DMS153 (cell line): ENCODE measurements at regions not wholly inside any gene's neighbourhood (a gene's known extent, or its start where the extent isn't known, plus 50 kb on each side); places are given as distances from the start of the nearest gene placed in this dataset.
"Not testable (repeated sequence)": the region's sequence is repeated elsewhere in the genome, so short reads cannot be mapped to it uniquely, and the experiment has no call there.

Experiments used
- DNase-seq: peaks from one replicate; lab custom pipeline; 2025; lab: John Stamatoyannopoulos, UW

GRCh38 chr4:131749224-131749623, 1399.9 kb upstream of the PCDH10 start:
- DNase-seq = not testable (repeated sequence)

GRCh38 chr4:131750006-131750405, 1399.1 kb upstream of the PCDH10 start:
- DNase-seq = not testable (repeated sequence)

- DNase-seq = not testable (repeated sequence)
Measured at GRCh38 chr4:131750469-131750868, 1398.6 kb upstream of the PCDH10 start.

GRCh38 chr4:131762234-131762633, 1386.9 kb upstream of the PCDH10 start:
- not testable (repeated sequence) for DNase-seq

- DNase-seq = no peak
Measured at GRCh38 chr4:131764730-131765129, 1384.4 kb upstream of the PCDH10 start.

- DNase-seq = not testable (repeated sequence)
Measured at GRCh38 chr4:131774382-131774781, 1374.7 kb upstream of the PCDH10 start.

- DNase-seq = not testable (repeated sequence)
Measured at GRCh38 chr4:131810565-131810964, 1338.5 kb upstream of the PCDH10 start.
